ENCODE measurements at regions not wholly inside any gene's neighbourhood (a gene's known extent, or its start where the extent isn't known, plus 50 kb on each side); places are given as distances from the start of the nearest gene placed in this dataset.

DNA sequence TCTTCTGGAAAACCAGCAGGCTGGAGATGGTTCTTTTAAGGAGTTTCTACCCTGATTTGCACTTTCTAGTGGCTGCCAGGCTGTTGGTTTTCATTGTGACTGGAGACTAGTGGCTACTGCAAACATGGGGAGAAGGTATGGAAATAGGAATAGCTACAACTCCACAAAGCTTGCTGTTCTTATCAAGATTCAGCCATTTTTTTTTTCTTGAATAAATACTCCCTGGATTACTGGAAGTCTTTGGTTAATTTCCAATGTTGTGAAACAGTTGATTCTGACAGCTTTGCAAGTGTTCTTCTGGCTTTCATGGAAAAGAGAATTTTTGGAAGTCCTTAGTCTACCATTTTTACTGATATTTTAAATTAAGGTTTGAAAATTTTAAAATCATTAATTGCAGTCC is 277.7 kb downstream of the HS3ST3A1 start:
- TF ChIP-seq GATA3 (IDR thresholded peaks at IDR 0.05; ENCODE audit: low read depth, low read length) (no peak), GATA2 (IDR thresholded peaks at IDR 0.05; ENCODE audit: low read depth, low read length) (no peak)

DNA sequence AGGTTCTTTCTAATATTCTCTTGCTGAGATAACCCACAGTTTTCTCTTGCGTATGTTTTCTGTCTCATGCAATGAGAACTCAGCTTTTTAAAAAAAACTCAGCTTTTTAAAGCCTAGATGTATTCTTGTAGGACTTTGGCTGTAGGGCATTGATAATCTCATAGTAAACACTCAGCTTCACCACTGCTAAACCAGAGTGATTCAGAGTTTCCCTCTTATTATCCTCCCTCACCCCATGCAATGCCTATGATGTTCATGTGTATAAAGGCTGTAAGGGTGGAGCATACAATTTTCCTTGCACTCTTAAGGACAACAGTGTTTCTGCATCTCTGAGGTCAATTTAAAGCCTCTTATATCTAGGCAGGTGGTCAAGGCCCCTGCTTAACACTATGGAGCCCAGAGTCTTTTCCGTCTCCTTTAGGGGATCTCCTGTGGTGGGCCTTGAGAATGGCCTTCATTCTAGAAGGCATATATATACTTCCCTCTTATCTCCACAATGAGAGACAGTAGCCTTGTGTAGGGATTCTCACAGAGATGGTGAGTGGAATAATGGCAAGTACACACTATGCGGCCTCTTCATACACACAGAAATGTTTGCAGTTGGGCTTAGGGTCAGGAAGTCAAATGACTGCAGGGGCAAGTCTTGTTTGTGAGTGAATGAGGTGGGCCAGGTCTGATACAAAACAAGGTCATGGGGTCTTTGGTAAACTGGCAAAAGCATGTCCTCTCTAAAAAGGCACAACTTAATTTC is 279.6 kb downstream of the HS3ST3A1 start:
- TF ChIP-seq GATA2 (IDR thresholded peaks at IDR 0.05; ENCODE audit: low read depth, low read length) = no peak
- no peak for TF ChIP-seq GATA3 (IDR thresholded peaks at IDR 0.05; ENCODE audit: low read depth, low read length)

GRCh38 chr17:13320046-13320785 is 281.5 kb downstream of the HS3ST3A1 start:
- TF ChIP-seq GATA2 (IDR thresholded peaks at IDR 0.05; ENCODE audit: low read depth, low read length) = no peak
- TF ChIP-seq GATA3 (IDR thresholded peaks at IDR 0.05; ENCODE audit: low read depth, low read length) = no peak

- TF ChIP-seq GATA2 (IDR thresholded peaks at IDR 0.05; ENCODE audit: low read depth, low read length) (no peak), GATA3 (IDR thresholded peaks at IDR 0.05; ENCODE audit: low read depth, low read length) (no peak)
Observed at GRCh38 chr17:13316657-13317056, 285.1 kb downstream of the HS3ST3A1 start.

- TF ChIP-seq GATA2 (IDR thresholded peaks at IDR 0.05; ENCODE audit: low read depth, low read length) (no peak), GATA3 (IDR thresholded peaks at IDR 0.05; ENCODE audit: low read depth, low read length) (no peak)
Observed at GRCh38 chr17:13311306-13311705, 290.4 kb downstream of the HS3ST3A1 start.

DNA sequence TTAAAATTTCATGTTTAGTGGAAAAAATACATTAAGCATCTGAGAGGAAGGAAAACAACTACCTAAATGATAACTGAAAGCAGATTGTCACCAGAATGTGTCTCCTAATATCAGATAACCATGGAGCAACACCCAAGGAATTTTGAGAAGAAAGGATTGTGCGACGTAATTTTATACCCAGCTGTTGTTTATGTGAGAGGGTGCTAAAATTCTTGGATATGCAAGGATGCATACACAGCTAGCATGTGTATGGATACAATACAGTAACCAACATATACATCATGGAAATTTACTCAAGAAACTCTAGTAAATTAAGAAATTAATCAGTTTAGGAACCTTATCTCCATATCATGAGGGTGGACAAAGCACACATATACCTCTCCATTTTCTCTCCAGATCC is 290.9 kb downstream of the HS3ST3A1 start:
- TF ChIP-seq GATA2 (IDR thresholded peaks at IDR 0.05; ENCODE audit: low read depth, low read length) = no peak
- TF ChIP-seq GATA3 (IDR thresholded peaks at IDR 0.05; ENCODE audit: low read depth, low read length) = no peak

DNA sequence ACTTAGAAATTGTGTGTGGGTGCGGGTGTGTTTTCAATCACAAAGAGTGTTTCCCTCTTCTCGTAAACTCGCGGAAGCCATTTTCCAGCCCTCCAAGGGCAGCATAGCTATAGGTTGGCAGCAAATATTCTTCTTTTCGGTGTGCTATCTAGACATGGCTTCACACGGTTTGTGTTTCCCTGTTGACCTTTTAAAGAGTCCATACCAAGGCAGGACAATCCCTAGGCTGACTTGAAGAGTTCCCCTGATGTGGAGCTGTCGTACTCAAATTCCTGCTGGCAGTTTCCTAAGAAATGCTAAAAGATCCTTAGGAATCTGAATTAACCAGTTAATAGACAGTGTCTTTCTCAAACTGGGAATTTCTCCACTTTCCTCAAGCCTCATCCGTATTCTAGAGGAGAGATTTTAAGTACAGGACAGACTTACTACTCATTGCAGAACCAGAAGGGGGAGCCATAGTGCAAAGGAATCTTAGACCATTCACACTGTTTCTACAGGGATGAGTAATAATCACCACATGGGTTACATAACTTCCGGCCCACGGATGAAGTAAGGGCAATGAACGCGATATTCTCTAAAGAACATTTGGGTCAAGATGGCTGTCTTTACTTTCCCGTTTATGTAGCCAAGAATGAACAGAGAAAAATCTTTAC is 288.6 kb upstream of the ELAC2 start:
- TF ChIP-seq GATA3 (IDR thresholded peaks at IDR 0.05; ENCODE audit: low read depth, low read length) (no peak), GATA2 (IDR thresholded peaks at IDR 0.05; ENCODE audit: low read depth, low read length) (no peak)

DNA sequence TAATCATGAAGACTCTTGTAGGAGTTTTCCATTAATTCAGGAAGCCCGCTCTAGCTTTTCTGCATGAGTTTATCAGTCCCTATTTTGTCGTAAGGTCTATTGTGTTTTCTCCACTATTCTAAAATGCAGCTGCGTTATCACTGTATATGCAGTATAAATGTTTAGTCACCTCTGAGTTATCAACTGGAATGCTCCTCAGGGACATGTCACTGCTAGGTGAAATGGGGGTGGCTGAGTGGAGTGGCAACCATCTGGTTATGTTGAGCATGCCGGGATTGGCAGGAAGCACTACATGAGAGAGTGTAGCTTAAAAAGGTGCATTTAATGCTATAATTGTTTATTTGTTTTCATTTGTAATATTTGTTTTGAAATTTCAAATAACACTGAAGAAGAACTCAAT is 285.2 kb upstream of the ELAC2 start:
- TF ChIP-seq GATA3 (IDR thresholded peaks at IDR 0.05; ENCODE audit: low read depth, low read length) (no peak), GATA2 (IDR thresholded peaks at IDR 0.05; ENCODE audit: low read depth, low read length) (no peak)

GRCh38 chr17:13302419-13302818 is 284.6 kb upstream of the ELAC2 start:
- TF ChIP-seq GATA2 (IDR thresholded peaks at IDR 0.05; ENCODE audit: low read depth, low read length) (no peak), GATA3 (IDR thresholded peaks at IDR 0.05; ENCODE audit: low read depth, low read length) (no peak)

GRCh38 chr17:13297183-13297582 is 279.4 kb upstream of the ELAC2 start:
- TF ChIP-seq GATA3 (IDR thresholded peaks at IDR 0.05; ENCODE audit: low read depth, low read length) (no peak), GATA2 (IDR thresholded peaks at IDR 0.05; ENCODE audit: low read depth, low read length) (no peak)

- TF ChIP-seq GATA3 (IDR thresholded peaks at IDR 0.05; ENCODE audit: low read depth, low read length) (no peak), GATA2 (IDR thresholded peaks at IDR 0.05; ENCODE audit: low read depth, low read length) (no peak)
Observed at GRCh38 chr17:13293421-13293820, 275.6 kb upstream of the ELAC2 start.

GRCh38 chr17:13292291-13292690 is 274.5 kb upstream of the ELAC2 start:
- TF ChIP-seq GATA3 (IDR thresholded peaks at IDR 0.05; ENCODE audit: low read depth, low read length) (no peak), GATA2 (IDR thresholded peaks at IDR 0.05; ENCODE audit: low read depth, low read length) (no peak)

GRCh38 chr17:13288248-13288647 is 270.4 kb upstream of the ELAC2 start:
- TF ChIP-seq GATA3 (IDR thresholded peaks at IDR 0.05; ENCODE audit: low read depth, low read length) (no peak), GATA2 (IDR thresholded peaks at IDR 0.05; ENCODE audit: low read depth, low read length) (no peak)

GRCh38 chr17:13287226-13287625 is 269.4 kb upstream of the ELAC2 start:
- no peak for TF ChIP-seq GATA3 (IDR thresholded peaks at IDR 0.05; ENCODE audit: low read depth, low read length)
- TF ChIP-seq GATA2 (IDR thresholded peaks at IDR 0.05; ENCODE audit: low read depth, low read length) = no peak

DNA sequence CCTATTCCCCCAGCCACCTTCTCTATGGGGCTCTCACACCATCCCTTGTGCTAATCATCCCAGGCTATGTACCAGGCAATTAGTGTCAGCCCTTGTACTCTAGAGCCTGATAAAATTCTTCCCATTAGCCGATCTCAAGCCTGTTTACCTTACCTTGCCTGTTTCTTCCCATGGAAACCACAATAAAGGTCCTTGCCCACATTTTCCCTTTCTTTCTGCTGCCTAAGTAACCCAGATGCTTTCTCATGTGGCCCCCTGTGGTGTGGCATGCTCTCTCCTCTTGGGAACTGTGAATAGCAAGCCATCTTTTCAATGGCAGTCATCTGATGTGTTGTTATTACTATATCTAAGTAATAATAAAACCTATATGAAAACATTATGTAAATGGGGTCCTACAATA is 265.8 kb upstream of the ELAC2 start:
- no peak for TF ChIP-seq GATA3 (IDR thresholded peaks at IDR 0.05; ENCODE audit: low read depth, low read length)
- TF ChIP-seq GATA2 (IDR thresholded peaks at IDR 0.05; ENCODE audit: low read depth, low read length) = no peak
